ENCODE measurements at regions not wholly inside any gene's neighbourhood (a gene's known extent, or its start where the extent isn't known, plus 50 kb on each side); places are given as distances from the start of the nearest gene placed in this dataset.

DNA sequence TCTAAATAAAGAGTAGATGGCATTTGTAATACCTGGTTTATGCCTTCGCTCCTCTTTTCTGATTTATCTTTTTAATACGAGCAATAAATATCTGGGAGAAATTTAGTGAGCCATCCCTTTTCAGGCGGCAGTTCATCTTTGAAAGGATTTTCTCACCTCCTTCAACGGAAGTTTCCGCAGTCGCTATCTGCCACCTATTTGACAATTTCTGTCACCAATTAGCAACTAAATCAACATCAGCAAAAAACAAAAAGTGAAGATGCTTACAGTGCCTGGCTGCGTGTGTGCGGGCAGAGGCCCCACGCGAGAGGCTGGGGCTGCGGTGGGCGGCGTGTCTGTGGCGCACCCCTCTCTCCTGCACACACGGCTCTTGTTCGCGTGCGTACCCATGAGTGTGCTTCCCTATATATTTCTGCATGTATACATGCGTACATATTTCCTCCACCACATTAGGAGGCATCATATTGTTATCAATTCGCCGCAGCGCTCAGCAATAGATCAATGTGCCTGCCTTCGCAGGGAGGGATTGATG, 117.3 kb upstream of the BARHL2 start:
- Histone ChIP-seq H3K36me3 (no peaks in the 10 kb centered on the region), H3K4me3 (no peak overlapping the region), H3K4me1 (ENCODE audit: control insufficient read depth in 1 of 2, low read depth in 2 of 2) (peaks cover 0 to 18% of the 10 kb centered on the region in 2 donors), H3K9me3 (no peaks in the 10 kb centered on the region), H3K27me3 (replicated peaks; ENCODE audit: insufficient read depth) (peaks cover 25% of the 10 kb centered on the region), H3K27ac (no peak overlapping the region)
- TF ChIP-seq, protein P1, sequence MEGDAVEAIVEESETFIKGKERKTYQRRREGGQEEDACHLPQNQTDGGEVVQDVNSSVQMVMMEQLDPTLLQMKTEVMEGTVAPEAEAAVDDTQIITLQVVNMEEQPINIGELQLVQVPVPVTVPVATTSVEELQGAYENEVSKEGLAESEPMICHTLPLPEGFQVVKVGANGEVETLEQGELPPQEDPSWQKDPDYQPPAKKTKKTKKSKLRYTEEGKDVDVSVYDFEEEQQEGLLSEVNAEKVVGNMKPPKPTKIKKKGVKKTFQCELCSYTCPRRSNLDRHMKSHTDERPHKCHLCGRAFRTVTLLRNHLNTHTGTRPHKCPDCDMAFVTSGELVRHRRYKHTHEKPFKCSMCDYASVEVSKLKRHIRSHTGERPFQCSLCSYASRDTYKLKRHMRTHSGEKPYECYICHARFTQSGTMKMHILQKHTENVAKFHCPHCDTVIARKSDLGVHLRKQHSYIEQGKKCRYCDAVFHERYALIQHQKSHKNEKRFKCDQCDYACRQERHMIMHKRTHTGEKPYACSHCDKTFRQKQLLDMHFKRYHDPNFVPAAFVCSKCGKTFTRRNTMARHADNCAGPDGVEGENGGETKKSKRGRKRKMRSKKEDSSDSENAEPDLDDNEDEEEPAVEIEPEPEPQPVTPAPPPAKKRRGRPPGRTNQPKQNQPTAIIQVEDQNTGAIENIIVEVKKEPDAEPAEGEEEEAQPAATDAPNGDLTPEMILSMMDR (IDR thresholded peaks at IDR 0.05) = no peak
- ATAC-seq (ENCODE audit: insufficient number of reproducible peaks, low FRiP score, low read depth) = no peak
- no peak for DNase-seq (ENCODE audit: low spot score)

DNA sequence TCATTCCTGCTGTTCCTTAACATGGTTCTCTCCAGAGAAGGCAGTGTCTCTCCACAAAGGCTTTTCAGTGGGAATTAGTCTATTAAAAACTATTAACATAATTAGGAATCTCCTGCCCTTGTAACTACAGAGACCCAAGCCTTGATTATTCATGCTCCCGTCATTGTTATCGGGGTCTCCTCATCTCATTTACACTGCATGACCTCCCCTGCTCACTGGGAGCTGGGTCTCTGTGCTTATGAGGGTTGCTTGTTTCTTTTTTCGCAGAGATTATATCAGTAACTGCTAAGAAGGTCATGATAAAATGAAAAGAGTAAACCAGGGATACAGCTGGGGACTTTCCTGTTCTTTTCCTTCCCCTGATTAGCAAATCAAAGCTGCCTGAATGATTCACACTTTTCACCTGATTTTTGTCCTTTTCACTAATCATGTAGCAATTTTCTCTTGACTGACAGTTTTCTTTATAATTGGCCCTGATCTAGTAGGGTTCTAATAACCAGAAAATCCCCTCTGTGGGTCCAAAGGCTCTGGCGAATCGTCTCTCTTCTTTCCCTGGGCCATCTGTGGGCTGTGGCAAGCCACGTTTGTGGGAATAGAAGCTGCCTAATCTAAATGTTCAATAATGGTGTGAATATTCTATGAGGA, 116.5 kb upstream of the BARHL2 start:
- Histone ChIP-seq H3K27ac (no peak overlapping the region), H3K4me1 (ENCODE audit: control insufficient read depth in 1 of 2, low read depth in 2 of 2) (peaks cover 0 to 18% of the 10 kb centered on the region in 2 donors), H3K9me3 (no peaks in the 10 kb centered on the region), H3K4me3 (no peak overlapping the region), H3K27me3 (replicated peaks; ENCODE audit: insufficient read depth) (peaks cover 25% of the 10 kb centered on the region), H3K36me3 (no peaks in the 10 kb centered on the region)
- TF ChIP-seq, protein P1 (IDR thresholded peaks at IDR 0.05) = no peak
- DNase-seq (ENCODE audit: low spot score) (no peak), ATAC-seq (ENCODE audit: insufficient number of reproducible peaks, low FRiP score, low read depth) (no peak)

DNA sequence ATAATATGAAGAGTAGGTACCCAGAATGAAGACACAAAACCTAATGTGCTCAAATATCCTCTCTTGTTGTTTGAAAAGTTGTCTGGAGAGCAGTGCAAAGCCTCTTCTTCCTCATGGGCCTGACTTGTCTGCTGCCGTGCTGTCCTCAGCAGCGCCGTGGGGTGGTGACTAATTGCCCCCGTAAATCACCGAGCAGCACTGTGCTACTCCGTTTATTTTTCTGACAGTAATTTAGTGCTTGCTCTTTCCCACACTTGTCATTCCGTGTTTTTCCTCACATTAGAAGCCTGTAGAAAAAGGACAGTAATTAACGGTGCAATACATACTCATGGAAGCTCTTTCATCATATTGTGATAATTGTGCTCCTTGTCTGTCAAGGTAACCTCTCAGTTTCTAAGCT, 114.8 kb upstream of the BARHL2 start:
- H3K4me1 ChIP-seq (ENCODE audit: control insufficient read depth in 1 of 2, low read depth in 2 of 2) = peaks cover 0 to 18% of the 10 kb centered on the region in 2 donors
- TF ChIP-seq, protein P1 (IDR thresholded peaks at IDR 0.05) = no peak
- peaks cover 25% of the 10 kb centered on the region for H3K27me3 ChIP-seq (replicated peaks; ENCODE audit: insufficient read depth)
- no peak for ATAC-seq (ENCODE audit: insufficient number of reproducible peaks, low FRiP score, low read depth)
- no peak overlapping the region for H3K4me3 ChIP-seq
- no peaks in the 10 kb centered on the region for H3K36me3 ChIP-seq
- DNase-seq (ENCODE audit: low spot score) = no peak
- H3K27ac ChIP-seq = no peak overlapping the region
- H3K9me3 ChIP-seq = no peaks in the 10 kb centered on the region

DNA sequence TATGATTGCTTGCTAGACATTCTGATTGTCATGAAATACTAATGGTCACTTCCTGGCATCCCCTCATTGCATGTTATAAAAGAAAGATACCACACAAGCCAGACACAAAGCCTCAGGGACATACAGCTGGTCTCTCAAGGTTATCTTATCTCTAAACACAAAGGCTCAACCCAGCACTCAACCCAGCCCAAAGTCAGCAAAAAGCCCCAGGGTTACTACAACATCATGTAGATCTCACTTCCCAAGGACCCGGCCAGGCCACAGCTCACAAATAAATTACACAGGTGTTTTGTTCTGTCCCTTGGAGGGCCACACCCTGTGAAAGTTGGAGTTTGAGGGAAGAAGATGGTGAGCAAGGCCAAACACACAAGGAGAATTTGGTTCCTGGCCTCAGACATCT, 109.7 kb upstream of the BARHL2 start:
- DNase-seq (ENCODE audit: low spot score) (no peak), ATAC-seq (ENCODE audit: insufficient number of reproducible peaks, low FRiP score, low read depth) (no peak)
- Histone ChIP-seq H3K4me1 (ENCODE audit: control insufficient read depth in 1 of 2, low read depth in 2 of 2) (no peaks in the 10 kb centered on the region), H3K4me3 (no peak overlapping the region), H3K27me3 (replicated peaks; ENCODE audit: insufficient read depth) (no peaks in the 10 kb centered on the region), H3K9me3 (no peaks in the 10 kb centered on the region), H3K27ac (no peak overlapping the region), H3K36me3 (no peaks in the 10 kb centered on the region)
- TF ChIP-seq, protein P1 (IDR thresholded peaks at IDR 0.05) = no peak

DNA sequence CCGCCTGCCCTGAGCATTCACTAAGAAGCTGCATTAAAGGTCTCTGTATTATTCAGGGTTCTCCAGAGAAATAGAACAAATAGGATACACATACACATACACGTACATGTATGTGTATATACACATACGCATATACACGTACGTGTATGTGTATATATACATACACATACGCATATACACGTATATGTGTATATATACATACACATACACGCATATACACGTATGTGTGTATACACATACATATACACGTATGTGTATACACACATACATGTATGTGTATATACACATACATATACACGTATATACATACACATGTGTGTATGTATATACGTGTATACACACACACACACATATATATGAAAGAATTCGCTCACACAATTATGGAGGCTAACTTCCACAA, 108.9 kb upstream of the BARHL2 start:
- no peaks in the 10 kb centered on the region for H3K4me1 ChIP-seq (ENCODE audit: control insufficient read depth in 1 of 2, low read depth in 2 of 2)
- no peak overlapping the region for H3K4me3 ChIP-seq
- no peaks in the 10 kb centered on the region for H3K9me3 ChIP-seq
- no peaks in the 10 kb centered on the region for H3K36me3 ChIP-seq
- H3K27ac ChIP-seq = no peak overlapping the region
- H3K27me3 ChIP-seq (replicated peaks; ENCODE audit: insufficient read depth) = no peaks in the 10 kb centered on the region
- TF ChIP-seq, protein P1 (IDR thresholded peaks at IDR 0.05) = no peak
- DNase-seq (ENCODE audit: low spot score) = no peak
- no peak for ATAC-seq (ENCODE audit: insufficient number of reproducible peaks, low FRiP score, low read depth)

Data from thoracic aorta (tissue), 2 donors.